B cell (primary cell): ENCODE measurements at regions not wholly inside any gene's neighbourhood (a gene's known extent, or its start where the extent isn't known, plus 50 kb on each side); places are given as distances from the start of the nearest gene placed in this dataset.

ENCODE experiments used
- CTCF ChIP-seq: fragments of 200-600 bp; IDR thresholded peaks from one replicate; pipeline ENCODE4 v1.8.0; 2022; ENCODE audit warnings: antibody characterized with exemption, mild to moderate bottlenecking
- EZH2 ChIP-seq: IDR thresholded peaks from 2 replicates; pipeline ENCODE4 v1.6.1; 2012; ENCODE audit warnings: borderline replicate concordance, low read depth, mild to moderate bottlenecking, moderate library complexity, low read length; ENCODE audit not compliant: insufficient read depth, poor library complexity, severe bottlenecking

- TF ChIP-seq CTCF (no peak), EZH2 (no peak)
These were observed 117.1 kb upstream of the AP1S2 start for GRCh38 chrX:15971696-15972095.
